ENCODE measurements at regions not wholly inside any gene's neighbourhood (a gene's known extent, or its start where the extent isn't known, plus 50 kb on each side); places are given as distances from the start of the nearest gene placed in this dataset.

DNA sequence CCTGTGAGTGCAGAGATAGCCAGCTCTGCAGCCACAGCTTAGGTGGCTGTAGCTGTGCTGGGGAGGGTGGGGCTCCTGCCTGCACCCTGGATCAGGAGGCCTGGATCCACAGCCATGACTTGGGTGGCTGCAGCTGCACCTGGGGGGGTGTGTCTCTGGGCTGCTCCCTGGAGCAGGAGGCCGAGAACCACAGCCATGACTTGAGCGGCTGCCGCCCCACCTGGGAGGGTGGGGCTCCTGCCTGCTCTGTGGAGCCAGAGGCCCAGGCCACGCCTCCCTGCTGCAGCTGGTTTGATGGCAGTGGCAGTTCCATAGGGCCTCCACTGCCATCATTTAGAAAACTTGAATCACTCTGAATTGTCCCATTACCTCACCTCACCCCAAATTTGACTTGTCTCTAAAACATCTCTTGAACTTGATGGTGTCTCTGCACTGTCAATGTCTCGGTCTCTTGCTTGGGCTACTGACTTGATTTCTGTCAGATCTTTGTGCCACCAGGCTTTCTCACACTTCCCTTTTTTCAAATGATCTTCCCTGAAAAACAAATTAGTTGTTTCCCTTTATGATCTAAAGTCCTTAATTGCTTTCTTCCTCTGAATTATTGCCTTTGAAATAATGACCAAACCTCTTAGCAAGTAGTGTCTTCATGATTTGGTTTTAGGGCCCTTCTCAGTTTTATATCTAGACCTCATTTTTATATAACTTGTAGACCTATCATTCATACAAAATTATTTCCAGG is 313.2 kb upstream of the MME start:
- DNase-seq (ENCODE audit: low read depth): no peak

GRCh38 chr3:154764856-154765640 is 315.1 kb upstream of the MME start:
- no peak for DNase-seq (ENCODE audit: low read depth)

DNA sequence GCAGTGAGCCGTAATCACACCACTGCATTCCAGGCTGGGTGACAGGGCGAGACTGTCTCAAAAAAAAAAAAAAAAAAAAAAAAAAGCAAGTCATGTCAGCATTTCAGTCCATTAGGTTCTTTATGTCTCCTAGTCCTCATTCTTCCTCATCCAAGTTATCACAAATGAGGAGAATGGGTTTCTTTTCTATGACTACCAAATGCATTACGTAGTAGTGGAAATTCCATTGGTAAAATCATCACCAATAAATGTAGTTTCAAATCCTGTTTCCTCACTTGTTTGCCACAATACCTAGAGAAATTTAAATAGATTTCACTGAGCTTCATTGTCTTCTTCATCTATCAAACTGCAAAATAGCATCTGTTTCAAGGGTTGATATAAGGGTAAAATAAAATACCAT is 317.6 kb upstream of the MME start:
- DNase-seq (ENCODE audit: low read depth): no peak

- DNase-seq (ENCODE audit: low read depth): no peak
Observed at GRCh38 chr3:154759966-154760365, 320.2 kb upstream of the MME start.

- DNase-seq (ENCODE audit: low read depth): peak; percentile 54
Observed at GRCh38 chr3:154758109-154758868, 321.8 kb upstream of the MME start.

- DNase-seq (ENCODE audit: low read depth): no peak
Observed at GRCh38 chr3:154753101-154753500, 323.1 kb upstream of the GPR149 start.

GRCh38 chr3:154749514-154749913 is 319.5 kb upstream of the GPR149 start:
- no peak for DNase-seq (ENCODE audit: low read depth)

DNA sequence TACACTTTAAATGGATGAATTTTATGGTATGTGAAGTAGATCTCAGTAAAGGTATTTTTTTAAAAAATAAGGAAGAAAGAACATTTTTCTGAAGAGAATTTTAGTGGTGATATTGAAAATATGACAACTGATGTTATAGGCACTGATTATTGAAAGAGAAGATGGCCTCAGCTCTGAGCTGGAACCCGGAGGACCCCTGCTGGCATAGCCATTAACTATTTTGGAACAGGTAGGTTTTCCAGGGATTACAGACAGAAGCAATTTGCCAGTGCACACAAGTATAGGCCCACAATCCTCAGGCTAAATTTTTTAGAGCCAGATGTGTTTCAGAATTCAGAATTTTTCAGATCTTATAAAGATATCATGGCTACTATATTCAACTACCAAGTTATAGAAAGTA is 315.9 kb upstream of the GPR149 start:
- DNase-seq (ENCODE audit: low read depth): no peak

DNA sequence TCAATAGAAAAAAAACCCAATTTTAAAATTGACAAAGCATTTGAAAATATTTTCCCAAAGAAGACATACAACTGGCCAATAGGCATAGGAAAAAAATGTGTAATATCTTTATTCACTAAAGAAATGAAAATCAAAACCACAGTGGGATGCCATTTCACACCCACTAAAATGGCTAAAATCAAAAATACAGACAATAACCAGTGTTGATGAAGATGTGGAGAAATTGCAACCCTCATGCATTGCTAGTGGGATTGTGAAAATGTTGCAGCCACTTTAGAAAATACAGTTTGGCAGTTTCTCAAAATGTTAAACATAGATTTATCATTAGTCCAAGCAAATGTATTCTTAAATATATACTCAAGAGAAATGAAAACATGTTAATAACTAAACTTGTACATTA is 315.1 kb upstream of the GPR149 start:
- no peak for DNase-seq (ENCODE audit: low read depth)

- DNase-seq (ENCODE audit: low read depth): no peak
Observed at GRCh38 chr3:154743418-154743817, 313.4 kb upstream of the GPR149 start.

- DNase-seq (ENCODE audit: low read depth): no peak
Observed at GRCh38 chr3:154734468-154734867, 304.5 kb upstream of the GPR149 start.

DNA sequence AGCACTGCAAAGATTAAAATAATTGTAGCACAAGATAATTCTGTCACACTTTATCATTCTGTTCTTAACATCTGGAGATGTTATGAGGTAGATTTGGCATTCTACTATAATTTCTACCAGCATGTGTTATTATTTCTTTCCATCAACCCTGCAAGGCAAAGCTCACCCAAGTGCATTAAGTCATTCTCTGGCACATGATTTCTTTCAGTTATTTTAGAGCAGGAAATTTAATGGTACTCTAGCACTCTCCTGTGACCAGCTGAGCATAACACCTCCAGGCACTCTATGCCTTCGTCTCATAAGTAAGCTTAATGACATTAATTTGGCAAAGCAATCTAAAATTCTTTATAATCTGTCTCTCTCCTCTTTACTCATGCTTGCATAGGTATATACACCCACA is 300.2 kb upstream of the GPR149 start:
- DNase-seq (ENCODE audit: low read depth): peak; percentile 54

DNA sequence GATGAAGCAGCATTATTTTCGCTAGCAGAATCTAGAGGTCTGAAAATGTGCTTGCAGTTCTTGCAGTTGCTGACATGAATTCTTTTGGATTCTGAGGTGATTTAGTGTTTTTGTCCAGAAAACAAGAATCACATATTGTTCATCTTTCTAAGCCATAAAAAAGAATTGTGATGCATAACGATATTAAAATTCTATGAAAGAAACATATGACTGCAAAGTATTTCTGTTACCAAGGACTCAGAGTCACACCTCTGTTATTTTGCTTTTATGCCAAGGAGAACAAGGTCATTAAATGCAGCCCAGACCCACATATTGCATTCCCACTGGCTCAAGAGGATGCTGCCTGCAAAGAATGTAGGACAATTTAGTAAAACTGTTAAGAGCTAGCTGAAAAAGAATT is 299.8 kb upstream of the GPR149 start:
- no peak for DNase-seq (ENCODE audit: low read depth)

DNA sequence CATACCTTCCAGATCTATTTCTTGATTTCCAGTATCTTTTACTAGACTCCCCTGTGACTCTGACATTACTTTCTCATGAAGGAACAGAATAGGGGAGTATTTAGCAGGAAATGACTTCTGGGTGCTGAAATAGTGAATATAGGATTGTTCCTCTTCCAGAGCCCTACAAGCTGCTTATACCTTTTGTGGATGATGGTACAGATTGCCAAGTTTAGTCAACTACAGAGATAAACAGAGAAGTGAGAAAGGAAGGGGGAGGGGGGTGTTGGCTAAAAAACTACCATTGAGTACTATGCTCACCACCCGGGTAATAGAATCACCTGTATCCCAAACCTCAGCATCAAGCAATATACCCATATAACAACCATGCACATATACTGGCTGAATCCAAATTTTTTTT is 298.3 kb upstream of the GPR149 start:
- DNase-seq (ENCODE audit: low read depth): no peak

- no peak for DNase-seq (ENCODE audit: low read depth)
Observed at GRCh38 chr3:154720921-154721320, 290.9 kb upstream of the GPR149 start.

DNA sequence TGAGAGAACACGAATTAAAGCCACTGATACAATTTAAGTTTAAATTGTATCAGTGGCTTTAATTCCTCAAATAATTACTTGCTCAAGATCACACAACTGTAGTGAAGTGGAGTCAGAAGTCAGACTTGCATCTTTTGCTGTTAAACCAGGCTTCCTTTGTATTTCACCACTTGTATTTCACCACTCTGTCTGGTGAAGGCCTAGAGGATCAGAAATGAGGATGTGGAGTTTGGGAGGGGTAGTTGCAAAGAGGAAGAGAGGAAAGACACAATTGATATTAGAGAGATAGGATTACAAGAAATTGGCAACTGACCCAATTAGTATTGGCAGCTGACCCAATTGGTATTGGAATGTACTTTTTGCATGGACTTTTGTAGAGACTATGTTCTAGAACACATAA is 288.1 kb upstream of the GPR149 start:
- no peak for DNase-seq (ENCODE audit: low read depth)

DNA sequence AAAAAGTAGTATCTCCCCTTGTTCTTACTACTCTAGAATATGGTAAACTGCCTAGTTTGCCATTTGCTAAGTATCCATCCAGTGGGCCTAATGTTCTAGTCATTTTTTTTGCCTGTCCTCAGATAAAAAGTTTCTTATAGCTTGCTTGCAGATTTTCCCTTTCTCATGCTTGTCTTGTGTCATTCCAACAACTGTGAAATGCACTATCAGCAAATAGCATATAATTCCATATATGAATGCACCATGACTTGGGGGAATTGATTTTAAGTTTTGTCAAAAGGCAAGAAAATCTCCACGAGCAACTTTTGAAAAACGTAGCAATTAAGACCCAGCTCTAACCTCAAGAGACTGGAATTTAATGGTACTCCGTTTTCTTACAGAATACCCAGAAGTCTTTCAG is 286.2 kb upstream of the GPR149 start:
- DNase-seq (ENCODE audit: low read depth): no peak

DNA sequence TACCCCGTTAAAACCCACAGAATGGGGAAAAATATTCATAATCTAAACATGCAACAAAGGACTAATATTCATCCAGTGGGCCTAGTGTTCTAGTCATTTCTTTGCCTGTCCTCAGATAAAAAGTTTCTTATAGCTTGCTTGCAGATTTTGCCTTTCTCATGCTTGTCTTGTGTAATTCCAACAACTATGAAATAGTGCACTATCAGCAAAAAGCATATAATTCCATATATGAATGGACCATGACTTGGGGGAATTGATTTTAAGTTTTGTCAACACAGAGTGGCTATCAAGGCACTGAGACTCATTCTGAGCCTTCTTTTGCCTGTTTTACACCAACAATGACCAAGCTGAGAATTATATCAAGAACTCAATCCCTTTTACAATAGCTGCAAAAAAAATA is 278.6 kb upstream of the GPR149 start:
- DNase-seq (ENCODE audit: low read depth): no peak

DNA sequence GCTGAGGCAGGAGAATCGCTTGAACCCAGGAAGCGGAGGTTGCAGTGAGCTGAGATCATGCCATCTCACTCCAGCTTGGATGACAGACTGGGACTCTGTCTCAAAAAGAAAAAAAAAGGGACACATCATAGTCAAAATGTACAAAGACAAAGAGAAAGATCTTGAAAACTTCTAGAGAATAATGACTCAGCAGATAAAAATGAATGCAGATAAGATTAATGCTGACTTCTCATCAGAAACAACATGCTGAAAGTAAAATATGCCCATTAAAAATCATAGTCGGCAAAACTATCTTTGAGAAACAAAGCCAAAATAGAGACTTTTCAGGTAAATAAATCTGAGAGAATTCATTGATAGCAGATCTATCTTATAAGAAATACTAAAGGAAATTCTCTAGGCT is 271.1 kb upstream of the GPR149 start:
- no peak for DNase-seq (ENCODE audit: low read depth)

DNA sequence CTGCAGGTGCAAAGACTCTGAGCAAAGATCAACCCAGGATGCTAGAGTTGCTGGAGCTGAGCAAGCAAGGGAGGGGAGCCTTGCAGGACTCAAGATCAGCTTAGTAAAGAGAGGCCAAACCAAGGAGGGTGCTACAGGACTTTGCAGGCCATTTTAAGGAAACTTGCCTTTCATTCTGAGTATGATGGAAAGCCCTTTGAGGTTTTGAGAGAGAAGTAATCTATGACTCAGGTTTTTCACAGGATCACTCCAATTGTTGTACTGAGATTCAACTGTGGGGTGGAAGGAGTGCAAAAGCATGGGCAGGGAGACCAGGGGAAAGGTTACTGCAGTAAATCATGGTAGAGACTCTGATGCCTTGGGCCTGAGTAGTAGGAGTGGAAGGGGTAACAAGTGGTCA is 260.4 kb upstream of the GPR149 start:
- DNase-seq (ENCODE audit: low read depth): peak; percentile 12

DNA sequence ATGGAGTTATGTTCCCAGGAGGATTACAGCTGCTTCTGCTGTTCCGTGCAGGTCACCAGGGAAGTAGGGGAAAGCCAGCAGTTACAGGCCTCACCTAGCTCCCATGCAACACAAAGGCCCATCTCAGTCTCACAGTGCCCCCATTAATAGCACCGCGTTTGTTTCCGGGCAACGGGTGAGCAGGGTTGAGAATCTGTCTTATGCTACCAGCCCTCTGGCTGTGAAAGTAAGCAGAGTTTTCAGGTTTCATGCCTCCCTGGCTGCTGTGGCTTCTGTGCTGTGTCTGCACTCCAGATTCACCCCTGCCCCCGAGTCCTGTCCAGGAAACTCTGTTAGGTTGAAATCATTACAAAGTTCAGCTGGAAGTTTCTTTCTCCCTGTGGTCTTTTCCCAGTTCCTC is 254.4 kb upstream of the GPR149 start:
- DNase-seq (ENCODE audit: low read depth): no peak

DNA sequence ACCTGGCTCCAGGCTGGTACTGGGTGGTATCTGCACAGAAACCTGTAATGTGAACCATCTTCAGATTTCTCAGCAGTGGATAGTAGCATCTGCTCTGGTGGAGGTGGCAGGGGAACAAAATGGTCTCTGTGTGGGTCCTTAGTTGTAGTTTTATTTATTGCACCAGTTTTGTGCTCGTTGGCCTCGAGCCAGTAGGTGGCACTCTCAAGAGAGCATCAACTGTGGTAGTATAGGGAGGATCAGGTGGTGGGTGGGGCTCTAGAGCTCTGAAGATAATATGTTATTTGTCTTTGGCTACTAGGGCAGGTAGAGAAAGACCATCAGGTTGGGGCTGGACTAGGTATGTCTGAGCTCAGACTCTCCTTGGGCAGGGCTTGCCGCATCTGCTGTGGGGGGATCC is 254.0 kb upstream of the GPR149 start:
- DNase-seq (ENCODE audit: low read depth): no peak
